ENCODE measurements at regions not wholly inside any gene's neighbourhood (a gene's known extent, or its start where the extent isn't known, plus 50 kb on each side); places are given as distances from the start of the nearest gene placed in this dataset.

GRCh38 chr9:126017758-126018157, 270.6 kb downstream of the PBX3 start:
- no peak for TF ChIP-seq CTCF (conservative IDR thresholded peaks at IDR 0.05; ENCODE audit: low read depth, low read length)
- DNase-seq (ENCODE audit: low read depth) = no peak

GRCh38 chr9:126020836-126021235, 273.7 kb downstream of the PBX3 start:
- no peak overlapping the region for H3K4me3 ChIP-seq (ENCODE audit: low read length)
- no peak for DNase-seq (ENCODE audit: low read depth)
- TF ChIP-seq CTCF (conservative IDR thresholded peaks at IDR 0.05; ENCODE audit: low read depth, low read length) = no peak

More at GRCh38 chr9:126017758-126018157, 270.6 kb downstream of the PBX3 start:
- no peak overlapping the region for H3K4me3 ChIP-seq (ENCODE audit: low read length)

- TF ChIP-seq CTCF (conservative IDR thresholded peaks at IDR 0.05; ENCODE audit: low read depth, low read length) = no peak
- DNase-seq (ENCODE audit: low read depth) = no peak
- H3K4me3 ChIP-seq (ENCODE audit: low read length) = no peak overlapping the region
Observed at GRCh38 chr9:126023962-126024361, 276.8 kb downstream of the PBX3 start.

- no peak overlapping the region for H3K4me3 ChIP-seq (ENCODE audit: low read length)
- no peak for TF ChIP-seq CTCF (conservative IDR thresholded peaks at IDR 0.05; ENCODE audit: low read depth, low read length)
- DNase-seq (ENCODE audit: low read depth) = no peak
Observed at GRCh38 chr9:126024581-126025230, 277.5 kb downstream of the PBX3 start.

GRCh38 chr9:126025991-126026390, 278.8 kb downstream of the PBX3 start:
- no peak for DNase-seq (ENCODE audit: low read depth)
- no peak for TF ChIP-seq CTCF (conservative IDR thresholded peaks at IDR 0.05; ENCODE audit: low read depth, low read length)
- no peak overlapping the region for H3K4me3 ChIP-seq (ENCODE audit: low read length)

- no peak for DNase-seq (ENCODE audit: low read depth)
- no peak for TF ChIP-seq CTCF (conservative IDR thresholded peaks at IDR 0.05; ENCODE audit: low read depth, low read length)
- H3K4me3 ChIP-seq (ENCODE audit: low read length) = no peak overlapping the region
Observed at GRCh38 chr9:126027566-126027965, 280.4 kb downstream of the PBX3 start.

- no peak for DNase-seq (ENCODE audit: low read depth)
- H3K4me3 ChIP-seq (ENCODE audit: low read length) = no peak overlapping the region
- no peak for TF ChIP-seq CTCF (conservative IDR thresholded peaks at IDR 0.05; ENCODE audit: low read depth, low read length)
Observed at GRCh38 chr9:126028746-126029145, 281.6 kb downstream of the PBX3 start.

All from retinal pigment epithelial cell (primary cell).